ENCODE measurements at regions not wholly inside any gene's neighbourhood (a gene's known extent, or its start where the extent isn't known, plus 50 kb on each side); places are given as distances from the start of the nearest gene placed in this dataset.

GRCh38 chr1:239255628-239256160 lies 130.7 kb upstream of the CHRM3 start:
- TF ChIP-seq, protein P1, sequence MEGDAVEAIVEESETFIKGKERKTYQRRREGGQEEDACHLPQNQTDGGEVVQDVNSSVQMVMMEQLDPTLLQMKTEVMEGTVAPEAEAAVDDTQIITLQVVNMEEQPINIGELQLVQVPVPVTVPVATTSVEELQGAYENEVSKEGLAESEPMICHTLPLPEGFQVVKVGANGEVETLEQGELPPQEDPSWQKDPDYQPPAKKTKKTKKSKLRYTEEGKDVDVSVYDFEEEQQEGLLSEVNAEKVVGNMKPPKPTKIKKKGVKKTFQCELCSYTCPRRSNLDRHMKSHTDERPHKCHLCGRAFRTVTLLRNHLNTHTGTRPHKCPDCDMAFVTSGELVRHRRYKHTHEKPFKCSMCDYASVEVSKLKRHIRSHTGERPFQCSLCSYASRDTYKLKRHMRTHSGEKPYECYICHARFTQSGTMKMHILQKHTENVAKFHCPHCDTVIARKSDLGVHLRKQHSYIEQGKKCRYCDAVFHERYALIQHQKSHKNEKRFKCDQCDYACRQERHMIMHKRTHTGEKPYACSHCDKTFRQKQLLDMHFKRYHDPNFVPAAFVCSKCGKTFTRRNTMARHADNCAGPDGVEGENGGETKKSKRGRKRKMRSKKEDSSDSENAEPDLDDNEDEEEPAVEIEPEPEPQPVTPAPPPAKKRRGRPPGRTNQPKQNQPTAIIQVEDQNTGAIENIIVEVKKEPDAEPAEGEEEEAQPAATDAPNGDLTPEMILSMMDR (IDR thresholded peaks at IDR 0.05; ENCODE audit: low read depth, low read length, missing control alignments), result no peak
- no peak for DNase-seq (ENCODE audit: low read depth)
- H3K4me3 ChIP-seq (ENCODE audit: low read depth, low read length), result no peak overlapping the region

DNA sequence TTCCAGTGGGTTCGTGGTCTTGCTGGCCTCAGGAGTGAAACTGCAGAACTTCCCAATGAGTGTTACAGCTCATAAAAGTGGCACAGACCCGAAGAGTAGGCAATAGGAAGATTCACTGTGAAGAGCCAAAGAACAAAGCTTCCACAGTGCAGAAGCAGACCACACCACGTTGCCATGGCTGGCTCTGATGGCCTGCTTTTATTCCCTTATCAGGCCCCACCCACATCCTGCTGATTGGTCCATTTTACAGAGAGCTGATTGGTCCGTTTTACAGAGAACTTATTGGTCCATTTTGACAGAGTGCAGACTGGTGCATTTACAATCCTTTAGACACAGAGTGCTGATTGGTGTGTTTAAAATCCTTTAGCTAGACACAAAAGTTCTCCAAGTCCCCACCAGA lies 131.4 kb upstream of the CHRM3 start:
- no peak for DNase-seq (ENCODE audit: low read depth)
- TF ChIP-seq, protein P1 (IDR thresholded peaks at IDR 0.05; ENCODE audit: low read depth, low read length, missing control alignments), result no peak
- H3K4me3 ChIP-seq (ENCODE audit: low read depth, low read length), result no peak overlapping the region

DNA sequence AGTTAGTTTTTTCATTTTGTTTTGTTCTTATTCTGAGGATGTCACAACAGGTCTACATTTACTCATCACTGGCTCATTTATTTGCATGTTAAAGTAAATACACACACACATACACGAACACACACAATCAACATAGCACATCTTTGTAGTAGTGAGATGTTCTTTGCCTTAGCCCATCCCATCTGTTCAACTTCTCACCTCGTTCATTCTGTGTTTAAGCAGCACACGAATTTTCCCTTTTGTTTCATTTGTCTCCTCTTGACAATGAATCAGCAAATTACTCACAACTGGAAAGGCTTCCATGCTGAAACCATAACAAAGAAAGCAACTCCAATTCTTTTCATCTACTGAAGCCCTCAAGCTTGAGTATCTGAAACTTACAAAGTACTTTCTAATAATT lies 133.3 kb upstream of the CHRM3 start:
- no peak overlapping the region for H3K4me3 ChIP-seq (ENCODE audit: low read depth, low read length)
- no peak for DNase-seq (ENCODE audit: low read depth)
- TF ChIP-seq, protein P1 (IDR thresholded peaks at IDR 0.05; ENCODE audit: low read depth, low read length, missing control alignments), result no peak

- no peak overlapping the region for H3K4me3 ChIP-seq (ENCODE audit: low read depth, low read length)
- DNase-seq (ENCODE audit: low read depth), result no peak
Measured at GRCh38 chr1:239250353-239251035, 135.9 kb upstream of the CHRM3 start.

DNA sequence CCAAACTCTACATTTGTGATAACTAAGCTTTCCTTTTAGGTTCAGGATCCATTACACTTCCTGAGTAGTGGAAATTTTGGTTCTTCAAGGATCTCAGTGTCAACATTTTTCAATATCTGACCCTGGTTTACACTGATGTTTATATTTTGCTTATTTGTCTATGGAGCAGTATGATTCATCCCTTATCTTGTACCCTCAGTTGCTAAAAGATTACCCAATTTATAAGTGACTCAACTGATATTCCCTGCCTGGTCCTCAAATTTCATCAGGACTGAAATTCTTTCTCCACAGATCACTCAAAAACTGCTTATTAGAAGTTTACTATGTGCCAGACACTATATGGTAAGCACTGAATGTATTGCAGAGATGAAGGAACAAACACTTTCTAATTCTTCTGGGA lies 139.1 kb upstream of the CHRM3 start:
- TF ChIP-seq, protein P1 (IDR thresholded peaks at IDR 0.05; ENCODE audit: low read depth, low read length, missing control alignments), result no peak
- H3K4me3 ChIP-seq (ENCODE audit: low read depth, low read length), result no peak overlapping the region
- no peak for DNase-seq (ENCODE audit: low read depth)

More at GRCh38 chr1:239250353-239251035, 135.9 kb upstream of the CHRM3 start:
- TF ChIP-seq, protein P1 (IDR thresholded peaks at IDR 0.05; ENCODE audit: low read depth, low read length, missing control alignments), result no peak

- TF ChIP-seq, protein P1 (IDR thresholded peaks at IDR 0.05; ENCODE audit: low read depth, low read length, missing control alignments), result no peak
- no peak overlapping the region for H3K4me3 ChIP-seq (ENCODE audit: low read depth, low read length)
- DNase-seq (ENCODE audit: low read depth), result no peak
Measured at GRCh38 chr1:239244084-239244483, 142.3 kb upstream of the CHRM3 start.

- H3K4me3 ChIP-seq (ENCODE audit: low read depth, low read length), result no peak overlapping the region
- TF ChIP-seq, protein P1 (IDR thresholded peaks at IDR 0.05; ENCODE audit: low read depth, low read length, missing control alignments), result no peak
- DNase-seq (ENCODE audit: low read depth), result no peak
Measured at GRCh38 chr1:239243006-239243405, 143.4 kb upstream of the CHRM3 start.
